HG02981 (cell line): ENCODE measurements at regions not wholly inside any gene's neighbourhood (a gene's known extent, or its start where the extent isn't known, plus 50 kb on each side); places are given as distances from the start of the nearest gene placed in this dataset.
A peak's percentile ranks its signal among the peaks of the same experiment; 100 is the strongest.

Experiments
- ATAC-seq: cut with Tn5 transposase; IDR thresholded peaks from one replicate; pipeline ENCODE4 v1.9.1; 2021; ENCODE audit warnings: mild to moderate bottlenecking, moderate library complexity; ENCODE audit not compliant: unreplicated experiment

DNA sequence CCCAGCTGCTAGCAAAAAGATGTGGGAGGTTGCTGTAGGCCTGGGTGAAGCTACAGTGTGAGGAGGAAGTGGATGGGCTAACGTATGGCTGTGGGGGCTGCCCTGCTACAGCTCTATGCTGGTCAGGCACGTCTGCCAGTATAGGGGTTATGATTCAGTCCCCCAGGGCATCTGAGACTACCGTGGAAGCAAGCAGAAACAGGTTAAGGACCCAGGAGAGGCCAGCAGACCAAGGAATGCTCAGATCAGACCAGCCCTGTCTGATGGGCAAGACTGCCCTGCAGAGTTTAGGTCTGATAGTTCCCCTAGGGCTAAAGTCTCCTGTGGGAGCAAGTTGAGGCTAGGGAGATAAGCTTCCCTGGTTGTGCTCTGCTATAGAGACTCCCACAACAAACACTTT, 416.1 kb upstream of the CTNND2 start:
- no peak for ATAC-seq

DNA sequence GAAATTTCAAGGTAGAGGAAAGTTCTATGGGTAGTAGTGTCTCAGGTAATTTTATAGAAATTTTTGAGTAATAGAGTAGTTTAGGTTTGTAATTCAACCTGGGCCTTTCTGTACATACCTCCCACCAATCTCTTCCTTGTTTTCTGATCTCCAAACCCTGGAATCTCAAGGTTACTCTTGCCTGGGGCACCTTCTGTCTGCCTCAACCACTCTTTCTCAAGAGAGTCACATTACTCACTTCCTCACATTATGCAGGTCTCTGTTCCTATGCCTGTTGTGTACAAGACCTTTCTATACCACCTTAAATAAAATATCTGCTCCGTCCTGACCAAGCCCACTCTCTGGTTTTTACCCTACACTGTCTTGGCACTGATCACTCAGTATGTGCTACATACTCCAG, 412.6 kb upstream of the CTNND2 start:
- ATAC-seq: no peak

GRCh38 chr5:12315461-12315860, 411.2 kb upstream of the CTNND2 start:
- no peak for ATAC-seq

DNA sequence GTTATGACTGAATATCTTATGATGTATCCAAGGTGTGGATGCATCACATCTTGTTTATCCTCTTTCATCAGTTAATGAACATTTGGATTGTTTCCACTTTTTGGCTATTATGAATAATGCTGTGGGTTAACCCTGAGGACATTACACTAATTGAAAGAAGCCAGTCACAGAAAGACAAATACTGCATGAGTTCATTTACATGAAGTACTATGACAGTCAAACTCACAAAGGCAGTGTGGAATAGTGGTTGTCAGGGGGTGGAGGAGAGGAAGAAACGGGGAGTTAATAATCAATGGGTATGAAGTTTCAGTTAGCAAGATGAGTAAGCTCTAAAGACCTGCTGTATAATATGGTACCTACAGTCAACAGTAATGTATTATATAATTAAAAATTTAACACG, 409.4 kb upstream of the CTNND2 start:
- peak; percentile 92 for ATAC-seq

DNA sequence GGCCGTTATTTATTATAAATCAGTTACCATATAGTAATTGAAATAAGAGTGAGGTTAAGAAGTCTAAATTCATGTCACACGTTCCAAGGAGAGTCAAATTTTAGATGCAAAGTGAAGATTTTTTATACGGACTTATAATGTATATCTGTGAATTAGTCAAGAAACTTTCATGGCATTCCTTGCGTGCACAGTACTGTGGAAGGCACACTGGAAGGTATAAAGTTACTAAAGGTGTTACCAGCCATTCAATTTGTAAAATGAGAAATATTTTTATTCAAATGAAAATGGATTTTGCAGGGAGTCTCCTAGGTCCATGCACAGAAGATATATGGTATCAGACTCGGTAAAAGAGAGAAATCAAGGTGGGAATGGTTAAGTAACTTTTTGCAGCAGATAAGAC, 408.1 kb upstream of the CTNND2 start:
- ATAC-seq: no peak

- no peak for ATAC-seq
Observed at GRCh38 chr5:12294151-12294550, 389.9 kb upstream of the CTNND2 start.

DNA sequence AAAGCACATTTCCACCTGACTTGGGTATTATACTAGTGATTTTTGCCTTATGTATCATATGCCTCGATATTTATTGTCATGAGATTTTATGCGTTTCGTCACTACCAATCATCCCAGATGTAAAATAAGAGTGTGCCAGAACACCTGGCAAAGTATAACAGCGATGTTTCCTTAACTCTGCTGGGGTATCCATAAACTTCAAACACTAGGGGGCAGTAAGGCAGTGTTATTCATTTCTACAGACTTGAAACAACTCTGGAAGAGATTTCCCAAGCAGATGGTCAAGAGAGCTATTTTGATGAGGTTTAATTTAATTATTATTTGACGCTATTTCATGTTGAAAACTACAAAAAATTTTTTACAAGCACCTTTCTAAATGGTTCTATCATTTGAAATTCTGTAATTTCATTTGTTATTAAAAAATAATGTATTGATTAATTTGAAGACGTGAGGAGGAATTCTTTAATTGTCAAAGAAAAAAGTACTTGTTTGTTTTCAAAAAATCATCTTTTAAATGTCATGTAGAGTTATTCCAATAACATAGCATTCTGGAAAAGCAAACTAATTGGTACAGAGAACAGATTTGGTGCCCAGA, 388.5 kb upstream of the CTNND2 start:
- no peak for ATAC-seq

DNA sequence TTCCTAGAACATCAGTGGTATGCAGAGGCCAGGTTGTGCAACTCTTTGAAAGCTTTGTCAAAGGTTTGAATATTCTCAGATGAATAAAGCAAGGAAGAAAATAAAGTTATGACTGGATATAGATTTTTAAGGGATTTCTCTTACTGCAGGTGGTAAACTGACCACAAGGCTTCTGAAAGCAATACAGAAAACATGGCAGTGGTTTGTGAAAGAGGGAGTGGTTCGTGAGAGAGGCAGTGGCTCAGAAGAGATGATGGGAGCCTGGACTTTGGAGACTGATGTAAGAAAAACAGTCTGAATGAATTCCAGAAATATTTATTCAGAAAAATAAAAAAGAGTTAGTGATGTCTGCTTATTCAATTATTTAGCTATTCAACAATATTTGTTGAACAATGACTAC, 380.4 kb upstream of the CTNND2 start:
- peak; percentile 50 for ATAC-seq

- peak; percentile 99 for ATAC-seq
Observed at GRCh38 chr5:12277504-12278192, 373.4 kb upstream of the CTNND2 start.

DNA sequence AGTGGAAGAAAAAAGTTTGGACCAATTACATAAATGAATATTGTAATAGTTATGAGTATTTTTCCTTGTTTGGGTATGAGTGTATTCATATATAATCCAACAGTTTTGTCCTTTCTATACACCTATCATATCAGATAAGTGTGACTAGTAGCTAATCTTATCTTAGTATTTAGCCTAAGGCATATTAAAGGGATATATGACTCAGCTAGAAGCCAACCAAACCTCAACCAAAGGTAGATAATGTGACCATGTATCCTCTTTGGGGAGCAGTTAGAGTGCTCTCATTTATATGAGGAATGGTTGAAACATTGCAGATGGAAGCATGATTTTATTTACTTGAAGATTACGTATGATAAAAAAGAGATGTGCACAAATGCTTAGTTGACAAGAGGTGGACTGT, 370.0 kb upstream of the CTNND2 start:
- ATAC-seq: no peak

- ATAC-seq: no peak
Observed at GRCh38 chr5:12272389-12272788, 368.1 kb upstream of the CTNND2 start.

DNA sequence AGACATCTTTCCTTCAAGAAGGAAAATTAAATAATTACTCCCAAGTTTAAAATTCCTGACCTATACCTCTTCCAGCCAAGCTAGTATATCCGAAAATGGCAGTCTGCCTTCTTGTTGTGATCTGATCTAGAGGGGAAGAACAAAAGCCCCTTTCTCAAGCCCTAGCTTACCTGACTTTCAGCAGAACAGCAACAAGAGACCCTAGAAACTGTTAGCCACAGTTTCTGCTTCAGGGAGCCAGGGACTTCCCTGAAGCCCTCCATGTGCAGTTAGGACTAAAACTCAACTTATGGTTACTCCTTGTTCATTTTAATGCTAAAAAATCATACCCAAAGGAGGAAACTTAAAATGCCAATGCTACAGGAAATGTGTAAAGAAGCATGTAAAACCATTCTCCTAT, 366.7 kb upstream of the CTNND2 start:
- ATAC-seq: no peak

DNA sequence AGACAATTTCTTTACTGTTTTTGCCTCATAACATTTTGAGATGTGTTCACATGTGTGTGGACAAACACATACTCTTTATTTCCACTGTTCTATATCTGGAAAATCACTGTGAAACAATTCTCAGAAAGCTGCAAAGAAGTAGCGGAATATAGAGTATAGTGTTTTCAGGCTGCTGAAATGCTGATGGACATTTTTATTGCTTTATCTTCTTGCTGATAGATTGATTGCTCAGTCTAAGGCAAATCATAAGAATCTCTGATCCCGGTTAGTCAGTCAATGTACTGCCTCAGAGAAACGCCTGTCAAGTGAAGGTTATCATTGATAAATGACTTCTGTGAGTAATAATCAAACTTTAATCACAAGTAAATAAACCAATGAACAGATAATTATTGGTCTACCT, 364.9 kb upstream of the CTNND2 start:
- ATAC-seq: no peak

GRCh38 chr5:12258549-12258948, 354.3 kb upstream of the CTNND2 start:
- no peak for ATAC-seq

DNA sequence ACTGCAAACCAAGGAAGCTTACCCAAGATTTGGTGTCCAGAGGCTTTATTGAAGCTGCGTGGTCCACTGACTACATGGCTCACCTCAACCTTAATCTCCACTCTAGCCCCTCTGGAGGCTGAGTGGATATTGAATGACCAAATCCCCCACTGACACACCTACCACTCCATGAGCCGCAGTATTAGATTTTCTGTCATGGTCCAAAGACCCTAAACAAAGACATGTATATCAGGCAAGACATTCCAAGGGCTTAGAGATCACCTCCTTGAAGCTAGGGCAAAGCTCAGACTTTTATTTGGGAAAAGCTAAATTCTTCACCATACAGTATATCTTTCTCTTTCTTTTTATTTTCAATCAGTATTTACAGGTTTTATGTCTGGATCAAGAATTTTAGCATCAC, 346.2 kb upstream of the CTNND2 start:
- ATAC-seq: no peak

DNA sequence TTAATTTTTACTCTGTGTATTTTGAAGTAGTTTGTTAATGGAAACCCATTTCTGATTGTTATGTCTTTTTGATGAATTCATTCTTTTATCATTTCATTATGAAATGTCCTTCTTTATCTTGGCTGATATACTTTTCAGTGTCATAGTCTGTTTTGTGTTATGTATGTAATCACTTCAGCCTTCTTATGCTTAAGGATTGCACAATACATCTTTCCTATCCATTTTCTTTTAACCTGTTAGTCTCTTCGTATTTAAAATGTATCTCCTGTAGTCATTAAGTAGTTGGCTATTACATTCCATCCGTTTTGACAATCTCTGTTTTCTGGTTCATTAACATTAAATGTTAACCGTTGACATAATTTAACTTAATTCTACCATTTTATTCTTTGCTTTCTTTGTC, 344.6 kb upstream of the CTNND2 start:
- ATAC-seq: no peak

- ATAC-seq: no peak
Observed at GRCh38 chr5:12246036-12246435, 341.8 kb upstream of the CTNND2 start.

DNA sequence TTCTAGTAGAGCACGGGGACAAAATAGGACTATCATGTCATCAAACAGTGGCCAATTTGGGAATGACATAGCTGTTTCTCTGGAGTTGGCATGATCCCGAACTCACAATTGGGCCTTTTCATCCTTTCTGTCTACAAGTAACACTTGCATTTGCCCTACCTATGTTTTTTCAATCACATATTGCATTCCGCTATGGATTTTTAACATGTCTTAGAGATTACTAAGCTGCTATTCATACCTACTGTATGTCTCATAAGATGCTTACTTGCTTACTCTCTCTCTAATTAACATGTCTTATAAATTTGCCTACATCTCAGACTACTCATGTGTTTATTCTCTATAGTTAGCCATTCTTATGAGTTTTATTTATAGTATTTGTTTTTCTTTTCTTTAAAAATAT, 341.2 kb upstream of the CTNND2 start:
- ATAC-seq: no peak

- no peak for ATAC-seq
Observed at GRCh38 chr5:12242950-12243888, 339.0 kb upstream of the CTNND2 start.

- no peak for ATAC-seq
Observed at GRCh38 chr5:12237837-12238575, 333.8 kb upstream of the CTNND2 start.

- ATAC-seq: no peak
Observed at GRCh38 chr5:12230659-12231058, 326.4 kb upstream of the CTNND2 start.
